ENCODE measurements at regions not wholly inside any gene's neighbourhood (a gene's known extent, or its start where the extent isn't known, plus 50 kb on each side); places are given as distances from the start of the nearest gene placed in this dataset.
"Not testable (repeated sequence)": the region's sequence is repeated elsewhere in the genome, so short reads cannot be mapped to it uniquely, and the experiment has no call there.

- not testable (repeated sequence) for H3K27me3 ChIP-seq (ENCODE audit: control insufficient read depth, insufficient read depth, low read length); H3K36me3 ChIP-seq (ENCODE audit: control insufficient read depth, insufficient read depth, low read length); H3K9me3 ChIP-seq (ENCODE audit: control insufficient read depth, insufficient read depth, low read length); H3K4me3 ChIP-seq (ENCODE audit: low read depth, low read length); H3K4me1 ChIP-seq (ENCODE audit: control insufficient read depth, insufficient read depth, low read length); H3K9ac ChIP-seq (ENCODE audit: low read depth, low read length)
These were observed 263.2 kb upstream of the GJE1 start for GRCh38 chr6:141869509-141869908.

GRCh38 chr6:141867767-141868166 lies 265.0 kb upstream of the GJE1 start:
- Histone ChIP-seq H3K36me3 (ENCODE audit: control insufficient read depth, insufficient read depth, low read length) (no peaks in the 10 kb centered on the region), H3K9ac (ENCODE audit: low read depth, low read length) (no peak overlapping the region), H3K4me3 (ENCODE audit: low read depth, low read length) (no peak overlapping the region), H3K9me3 (ENCODE audit: control insufficient read depth, insufficient read depth, low read length) (no peaks in the 10 kb centered on the region), H3K4me1 (ENCODE audit: control insufficient read depth, insufficient read depth, low read length) (no peaks in the 10 kb centered on the region), H3K27me3 (ENCODE audit: control insufficient read depth, insufficient read depth, low read length) (no peaks in the 10 kb centered on the region)

- H3K36me3 ChIP-seq (ENCODE audit: control insufficient read depth, insufficient read depth, low read length) = no peaks in the 10 kb centered on the region
- H3K9me3 ChIP-seq (ENCODE audit: control insufficient read depth, insufficient read depth, low read length) = no peaks in the 10 kb centered on the region
- H3K4me3 ChIP-seq (ENCODE audit: low read depth, low read length) = no peak overlapping the region
- no peaks in the 10 kb centered on the region for H3K27me3 ChIP-seq (ENCODE audit: control insufficient read depth, insufficient read depth, low read length)
- H3K9ac ChIP-seq (ENCODE audit: low read depth, low read length) = no peak overlapping the region
- H3K4me1 ChIP-seq (ENCODE audit: control insufficient read depth, insufficient read depth, low read length) = no peaks in the 10 kb centered on the region
These were observed 265.8 kb upstream of the GJE1 start for GRCh38 chr6:141866731-141867497.

GRCh38 chr6:141851063-141851462 lies 281.7 kb upstream of the GJE1 start:
- Histone ChIP-seq H3K4me3 (ENCODE audit: low read depth, low read length) (no peak overlapping the region), H3K9me3 (ENCODE audit: control insufficient read depth, insufficient read depth, low read length) (no peaks in the 10 kb centered on the region), H3K9ac (ENCODE audit: low read depth, low read length) (no peak overlapping the region), H3K4me1 (ENCODE audit: control insufficient read depth, insufficient read depth, low read length) (no peaks in the 10 kb centered on the region), H3K27me3 (ENCODE audit: control insufficient read depth, insufficient read depth, low read length) (no peaks in the 10 kb centered on the region), H3K36me3 (ENCODE audit: control insufficient read depth, insufficient read depth, low read length) (no peaks in the 10 kb centered on the region)

GRCh38 chr6:141848029-141848890 lies 284.5 kb upstream of the GJE1 start:
- Histone ChIP-seq H3K4me3 (ENCODE audit: low read depth, low read length) (no peak overlapping the region), H3K4me1 (ENCODE audit: control insufficient read depth, insufficient read depth, low read length) (no peaks in the 10 kb centered on the region), H3K27me3 (ENCODE audit: control insufficient read depth, insufficient read depth, low read length) (no peaks in the 10 kb centered on the region), H3K9me3 (ENCODE audit: control insufficient read depth, insufficient read depth, low read length) (no peaks in the 10 kb centered on the region), H3K36me3 (ENCODE audit: control insufficient read depth, insufficient read depth, low read length) (no peaks in the 10 kb centered on the region), H3K9ac (ENCODE audit: low read depth, low read length) (no peak overlapping the region)

- Histone ChIP-seq H3K9ac (ENCODE audit: low read depth, low read length) (no peak overlapping the region), H3K9me3 (ENCODE audit: control insufficient read depth, insufficient read depth, low read length) (no peaks in the 10 kb centered on the region), H3K36me3 (ENCODE audit: control insufficient read depth, insufficient read depth, low read length) (no peaks in the 10 kb centered on the region), H3K4me1 (ENCODE audit: control insufficient read depth, insufficient read depth, low read length) (no peaks in the 10 kb centered on the region), H3K27me3 (ENCODE audit: control insufficient read depth, insufficient read depth, low read length) (no peaks in the 10 kb centered on the region), H3K4me3 (ENCODE audit: low read depth, low read length) (no peak overlapping the region)
These were observed 286.1 kb upstream of the GJE1 start for GRCh38 chr6:141846639-141847038.

- Histone ChIP-seq H3K27me3 (ENCODE audit: control insufficient read depth, insufficient read depth, low read length) (no peaks in the 10 kb centered on the region), H3K36me3 (ENCODE audit: control insufficient read depth, insufficient read depth, low read length) (no peaks in the 10 kb centered on the region), H3K9me3 (ENCODE audit: control insufficient read depth, insufficient read depth, low read length) (no peaks in the 10 kb centered on the region), H3K4me3 (ENCODE audit: low read depth, low read length) (no peak overlapping the region), H3K9ac (ENCODE audit: low read depth, low read length) (no peak overlapping the region), H3K4me1 (ENCODE audit: control insufficient read depth, insufficient read depth, low read length) (no peaks in the 10 kb centered on the region)
These were observed 289.4 kb upstream of the GJE1 start for GRCh38 chr6:141843178-141843834.

- Histone ChIP-seq H3K4me3 (ENCODE audit: low read depth, low read length) (no peak overlapping the region), H3K9me3 (ENCODE audit: control insufficient read depth, insufficient read depth, low read length) (no peaks in the 10 kb centered on the region), H3K4me1 (ENCODE audit: control insufficient read depth, insufficient read depth, low read length) (peaks cover 12% of the 10 kb centered on the region), H3K36me3 (ENCODE audit: control insufficient read depth, insufficient read depth, low read length) (no peaks in the 10 kb centered on the region), H3K9ac (ENCODE audit: low read depth, low read length) (no peak overlapping the region), H3K27me3 (ENCODE audit: control insufficient read depth, insufficient read depth, low read length) (no peaks in the 10 kb centered on the region)
These were observed 299.6 kb upstream of the GJE1 start for GRCh38 chr6:141833001-141833655.

- H3K36me3 ChIP-seq (ENCODE audit: control insufficient read depth, insufficient read depth, low read length) = no peaks in the 10 kb centered on the region
- H3K9ac ChIP-seq (ENCODE audit: low read depth, low read length) = no peak overlapping the region
- H3K9me3 ChIP-seq (ENCODE audit: control insufficient read depth, insufficient read depth, low read length) = no peaks in the 10 kb centered on the region
- H3K4me3 ChIP-seq (ENCODE audit: low read depth, low read length) = no peak overlapping the region
- peaks cover 12% of the 10 kb centered on the region for H3K4me1 ChIP-seq (ENCODE audit: control insufficient read depth, insufficient read depth, low read length)
- no peaks in the 10 kb centered on the region for H3K27me3 ChIP-seq (ENCODE audit: control insufficient read depth, insufficient read depth, low read length)
These were observed 302.2 kb upstream of the GJE1 start for GRCh38 chr6:141830530-141830929.

- H3K9me3 ChIP-seq (ENCODE audit: control insufficient read depth, insufficient read depth, low read length) = no peaks in the 10 kb centered on the region
- H3K27me3 ChIP-seq (ENCODE audit: control insufficient read depth, insufficient read depth, low read length) = no peaks in the 10 kb centered on the region
- no peak overlapping the region for H3K9ac ChIP-seq (ENCODE audit: low read depth, low read length)
- H3K4me1 ChIP-seq (ENCODE audit: control insufficient read depth, insufficient read depth, low read length) = peaks cover 12% of the 10 kb centered on the region
- H3K36me3 ChIP-seq (ENCODE audit: control insufficient read depth, insufficient read depth, low read length) = no peaks in the 10 kb centered on the region
- no peak overlapping the region for H3K4me3 ChIP-seq (ENCODE audit: low read depth, low read length)
These were observed 303.0 kb upstream of the GJE1 start for GRCh38 chr6:141829566-141830360.

GRCh38 chr6:141824350-141824749 lies 308.4 kb upstream of the GJE1 start:
- no peaks in the 10 kb centered on the region for H3K36me3 ChIP-seq (ENCODE audit: control insufficient read depth, insufficient read depth, low read length)
- no peaks in the 10 kb centered on the region for H3K27me3 ChIP-seq (ENCODE audit: control insufficient read depth, insufficient read depth, low read length)
- H3K4me1 ChIP-seq (ENCODE audit: control insufficient read depth, insufficient read depth, low read length) = peaks cover 6% of the 10 kb centered on the region
- H3K9me3 ChIP-seq (ENCODE audit: control insufficient read depth, insufficient read depth, low read length) = peaks cover 7% of the 10 kb centered on the region
- no peak overlapping the region for H3K9ac ChIP-seq (ENCODE audit: low read depth, low read length)
- H3K4me3 ChIP-seq (ENCODE audit: low read depth, low read length) = no peak overlapping the region
